NCI-H1048 (cell line): ENCODE measurements at regions not wholly inside any gene's neighbourhood (a gene's known extent, or its start where the extent isn't known, plus 50 kb on each side); places are given as distances from the start of the nearest gene placed in this dataset.

Source experiments
- DNase-seq: peaks from one replicate; lab custom pipeline; 2025; lab: John Stamatoyannopoulos, UW

- DNase-seq = no peak
These were observed 67.6 kb downstream of the COX18 start for GRCh38 chr4:73001885-73002284.

- DNase-seq = no peak
These were observed 72.1 kb downstream of the COX18 start for GRCh38 chr4:72997409-72997808.

- DNase-seq = no peak
These were observed 74.8 kb downstream of the COX18 start for GRCh38 chr4:72994670-72995069.

GRCh38 chr4:72993876-72994275, 75.6 kb downstream of the COX18 start:
- DNase-seq = no peak

GRCh38 chr4:72991873-72992272, 77.6 kb downstream of the COX18 start:
- no peak for DNase-seq

GRCh38 chr4:72987741-72988729, 81.5 kb downstream of the COX18 start:
- DNase-seq = no peak

GRCh38 chr4:72984351-72984750, 85.2 kb downstream of the COX18 start:
- DNase-seq = no peak

- DNase-seq = no peak
These were observed 85.8 kb downstream of the COX18 start for GRCh38 chr4:72983709-72984108.

GRCh38 chr4:72977936-72978485, 91.5 kb downstream of the COX18 start:
- DNase-seq = no peak

- no peak for DNase-seq
These were observed 94.1 kb downstream of the COX18 start for GRCh38 chr4:72975488-72975784.

- DNase-seq = no peak
These were observed 94.6 kb downstream of the COX18 start for GRCh38 chr4:72974694-72975487.

- DNase-seq = no peak
These were observed 97.9 kb downstream of the COX18 start for GRCh38 chr4:72971572-72971971.

- no peak for DNase-seq
These were observed 98.8 kb downstream of the COX18 start for GRCh38 chr4:72970756-72971155.

GRCh38 chr4:72969976-72970375, 99.5 kb downstream of the COX18 start:
- no peak for DNase-seq

GRCh38 chr4:72966652-72967051, 102.9 kb downstream of the COX18 start:
- no peak for DNase-seq

GRCh38 chr4:72959411-72959810, 110.1 kb downstream of the COX18 start:
- no peak for DNase-seq

GRCh38 chr4:72954811-72955210, 114.7 kb downstream of the COX18 start:
- no peak for DNase-seq

GRCh38 chr4:72953571-72953970, 115.9 kb downstream of the COX18 start:
- DNase-seq = no peak

- DNase-seq = no peak
These were observed 117.9 kb downstream of the COX18 start for GRCh38 chr4:72951628-72952027.

- no peak for DNase-seq
These were observed 118.4 kb downstream of the COX18 start for GRCh38 chr4:72951147-72951546.

- DNase-seq = no peak
These were observed 121.4 kb downstream of the COX18 start for GRCh38 chr4:72948080-72948479.

GRCh38 chr4:72945719-72946336, 123.7 kb downstream of the COX18 start:
- no peak for DNase-seq
